ENCODE measurements at regions not wholly inside any gene's neighbourhood (a gene's known extent, or its start where the extent isn't known, plus 50 kb on each side); places are given as distances from the start of the nearest gene placed in this dataset.
A peak's percentile ranks its signal among the peaks of the same experiment; 100 is the strongest.

- no peaks in the 10 kb centered on the region for H3K9me3 ChIP-seq (ENCODE audit: control insufficient read depth, low read length)
- H3K27ac ChIP-seq (ENCODE audit: insufficient read depth, low read length, poor library complexity, severe bottlenecking) = no peak overlapping the region
- H3K36me3 ChIP-seq (ENCODE audit: control insufficient read depth, insufficient read depth, low read length) = no peaks in the 10 kb centered on the region
- DNase-seq = no peak
- no peak overlapping the region for H3K4me3 ChIP-seq (ENCODE audit: insufficient read depth, low read depth, low read length, poor library complexity, severe bottlenecking)
- peaks cover 5% of the 10 kb centered on the region for H3K27me3 ChIP-seq (replicated peaks; ENCODE audit: control insufficient read depth, insufficient read depth, low read length, poor library complexity, severe bottlenecking)
- H3K4me1 ChIP-seq (ENCODE audit: control insufficient read depth, insufficient read depth, low read length, poor library complexity, severe bottlenecking) = no peaks in the 10 kb centered on the region
Observed at GRCh38 chrX:76228499-76228898, 55.6 kb downstream of the PBDC1 start.

DNA sequence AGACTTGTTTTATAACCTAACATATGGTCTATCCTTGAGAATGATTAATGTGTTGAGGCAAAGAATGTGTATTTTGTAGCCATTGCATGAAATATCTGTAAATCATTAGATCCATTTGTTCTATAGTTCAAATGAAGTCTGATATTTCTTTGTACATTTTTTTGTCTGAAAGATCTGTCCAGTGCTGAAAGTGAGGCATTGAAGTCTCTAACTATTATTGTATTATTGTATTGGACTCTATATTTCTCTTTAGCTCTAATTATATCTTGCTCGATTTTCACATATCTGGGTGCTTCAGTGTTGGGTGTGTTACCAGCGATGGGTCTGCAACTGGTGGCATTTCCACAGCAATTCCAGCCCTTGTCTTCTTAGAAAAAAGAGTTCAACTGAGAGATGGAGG is 76.0 kb downstream of the PBDC1 start:
- Histone ChIP-seq H3K9me3 (ENCODE audit: control insufficient read depth, low read length) (no peaks in the 10 kb centered on the region), H3K4me1 (ENCODE audit: control insufficient read depth, insufficient read depth, low read length, poor library complexity, severe bottlenecking) (no peaks in the 10 kb centered on the region), H3K27ac (ENCODE audit: insufficient read depth, low read length, poor library complexity, severe bottlenecking) (no peak overlapping the region), H3K36me3 (ENCODE audit: control insufficient read depth, insufficient read depth, low read length) (no peaks in the 10 kb centered on the region), H3K27me3 (replicated peaks; ENCODE audit: control insufficient read depth, insufficient read depth, low read length, poor library complexity, severe bottlenecking) (no peaks in the 10 kb centered on the region), H3K4me3 (ENCODE audit: insufficient read depth, low read depth, low read length, poor library complexity, severe bottlenecking) (no peak overlapping the region)
- no peak for DNase-seq

DNA sequence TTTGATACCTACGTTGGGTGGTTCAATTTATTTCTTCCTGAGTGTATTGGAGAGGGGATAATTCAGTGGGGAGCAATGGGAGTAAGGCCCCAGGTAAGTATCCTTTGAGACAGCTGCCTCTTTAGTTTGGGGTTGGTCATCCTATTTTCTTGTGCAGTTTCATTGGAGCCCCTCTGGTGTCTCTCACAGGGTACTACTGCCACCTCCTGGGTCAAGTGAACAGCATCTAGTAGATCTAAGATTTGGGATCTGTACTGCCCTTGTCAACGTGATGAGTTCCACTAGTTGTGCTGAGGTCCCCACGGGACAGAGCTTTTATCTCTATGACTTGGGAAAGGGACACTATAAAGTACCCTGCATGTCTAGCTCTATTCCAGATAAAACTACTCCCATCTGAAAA is 80.6 kb downstream of the PBDC1 start:
- Histone ChIP-seq H3K36me3 (ENCODE audit: control insufficient read depth, insufficient read depth, low read length) (no peaks in the 10 kb centered on the region), H3K4me3 (ENCODE audit: insufficient read depth, low read depth, low read length, poor library complexity, severe bottlenecking) (no peak overlapping the region), H3K9me3 (ENCODE audit: control insufficient read depth, low read length) (no peaks in the 10 kb centered on the region), H3K4me1 (ENCODE audit: control insufficient read depth, insufficient read depth, low read length, poor library complexity, severe bottlenecking) (no peaks in the 10 kb centered on the region), H3K27me3 (replicated peaks; ENCODE audit: control insufficient read depth, insufficient read depth, low read length, poor library complexity, severe bottlenecking) (no peaks in the 10 kb centered on the region), H3K27ac (ENCODE audit: insufficient read depth, low read length, poor library complexity, severe bottlenecking) (no peak overlapping the region)
- peak; percentile 0 to 6 (median 5) for DNase-seq

DNA sequence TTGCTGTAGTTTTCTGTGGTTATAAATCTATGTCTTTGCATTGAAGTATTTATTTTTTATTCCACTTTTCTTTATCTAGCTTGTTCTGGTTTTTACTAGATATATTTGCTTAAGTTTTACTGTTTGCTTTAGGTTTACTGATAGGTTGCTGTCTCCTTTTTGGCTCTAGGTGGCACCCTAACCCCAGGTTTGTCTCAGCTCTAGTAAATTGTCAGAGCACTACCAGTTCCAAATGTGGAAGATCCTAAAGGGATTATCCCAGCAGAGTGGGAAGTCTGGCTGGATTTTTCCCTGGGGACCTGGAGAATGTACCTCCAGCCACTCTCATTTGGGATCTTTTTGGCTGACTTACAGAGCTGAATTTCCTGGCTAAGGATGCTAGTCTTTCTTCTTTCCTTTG is 106.1 kb downstream of the PBDC1 start:
- no peaks in the 10 kb centered on the region for H3K36me3 ChIP-seq (ENCODE audit: control insufficient read depth, insufficient read depth, low read length)
- no peak overlapping the region for H3K4me3 ChIP-seq (ENCODE audit: insufficient read depth, low read depth, low read length, poor library complexity, severe bottlenecking)
- no peaks in the 10 kb centered on the region for H3K9me3 ChIP-seq (ENCODE audit: control insufficient read depth, low read length)
- H3K4me1 ChIP-seq (ENCODE audit: control insufficient read depth, insufficient read depth, low read length, poor library complexity, severe bottlenecking) = no peaks in the 10 kb centered on the region
- H3K27ac ChIP-seq (ENCODE audit: insufficient read depth, low read length, poor library complexity, severe bottlenecking) = no peak overlapping the region
- no peaks in the 10 kb centered on the region for H3K27me3 ChIP-seq (replicated peaks; ENCODE audit: control insufficient read depth, insufficient read depth, low read length, poor library complexity, severe bottlenecking)
- DNase-seq = peak in 2 of 3 donors; percentile 6 to 11

Data from effector memory CD4-positive, alpha-beta T cell (primary cell).